Liver (tissue), 8 donors: ENCODE measurements at regions not wholly inside any gene's neighbourhood (a gene's known extent, or its start where the extent isn't known, plus 50 kb on each side); places are given as distances from the start of the nearest gene placed in this dataset.

ENCODE experiments used
- DNase-seq: peaks from one replicate; pipeline ENCODE4 v3.0.0-alpha.2; 2017; ENCODE audit warnings: low spot score
- H3K27ac ChIP-seq, 2 donors: one replicate each; pipeline ENCODE4 v1.7.0; 2013; ENCODE audit warnings: inconsistent platforms in 2 of 2, low read length in 2 of 2, control low read depth in 1 of 2, low read depth in 1 of 2, mild to moderate bottlenecking in 1 of 2
- H3K27me3 ChIP-seq, 4 donors: one replicate each; pipeline versions ENCODE4 v1.6.1 to v1.7.0; 2013; ENCODE audit warnings: low read length in 3 of 4, inconsistent platforms in 1 of 4, mild to moderate bottlenecking in 1 of 4, moderate library complexity in 1 of 4; ENCODE audit not compliant: control insufficient read depth in 4 of 4, insufficient read depth in 4 of 4
- H3K36me3 ChIP-seq, 4 donors: one replicate each; pipeline versions ENCODE4 v1.6.1 to v1.7.0; 2013; ENCODE audit warnings: low read length in 3 of 4, mild to moderate bottlenecking in 3 of 4, low read depth in 1 of 4, moderate library complexity in 1 of 4; ENCODE audit not compliant: control insufficient read depth in 4 of 4, insufficient read depth in 3 of 4
- H3K4me1 ChIP-seq, 4 donors: one replicate each; pipeline versions ENCODE4 v1.6.1 to v1.7.0; 2013; ENCODE audit warnings: low read length in 3 of 4, mild to moderate bottlenecking in 3 of 4, moderate library complexity in 1 of 4; ENCODE audit not compliant: control insufficient read depth in 4 of 4, insufficient read depth in 4 of 4
- H3K4me3 ChIP-seq, 3 donors: one replicate each; pipeline versions ENCODE4 v1.6.1 to v1.7.0; 2013; ENCODE audit warnings: low read length in 3 of 3, control low read depth in 1 of 3, low read depth in 1 of 3, mild to moderate bottlenecking in 1 of 3
- H3K9ac ChIP-seq, 2 donors: one replicate each; pipeline ENCODE4 v1.7.0; 2013; ENCODE audit warnings: low read length in 2 of 2, mild to moderate bottlenecking in 2 of 2, moderate library complexity in 2 of 2, control low read depth in 1 of 2, low read depth in 1 of 2
- H3K9me3 ChIP-seq, 4 donors: one replicate each; pipeline versions ENCODE4 v1.6.1 to v1.7.0; 2013; ENCODE audit warnings: low read length in 3 of 4; ENCODE audit not compliant: control insufficient read depth in 4 of 4
- ATF3 ChIP-seq: IDR thresholded peaks from 2 replicates; pipeline ENCODE4 v1.6.1; 2016; ENCODE audit warnings: antibody characterized with exemption
- CTCF ChIP-seq: fragments of 150-350 bp; IDR thresholded peaks from 2 replicates; pipeline ENCODE4 v1.5.1; 2017; ENCODE audit warnings: improper control_type of control experiment, low read depth, low read length; ENCODE audit not compliant: missing input control
- EGR1 ChIP-seq, 2 donors: IDR thresholded peaks; 2 replicates each; pipeline ENCODE4 v1.6.1; 2016 to 2018; ENCODE audit warnings: antibody characterized with exemption in 2 of 2, low read depth in 2 of 2
- FOXA1 ChIP-seq: IDR thresholded peaks from 2 replicates; pipeline ENCODE4 v1.6.1; 2016; ENCODE audit warnings: antibody characterized with exemption
- FOXA2 ChIP-seq: IDR thresholded peaks from 2 replicates; pipeline ENCODE4 v1.6.1; 2016; ENCODE audit warnings: antibody characterized with exemption
- GABPA ChIP-seq, 2 donors: IDR thresholded peaks in 1 of 2; conservative IDR thresholded peaks in 1 of 2; 2 replicates each; pipeline ENCODE4 v1.6.1; 2016; ENCODE audit warnings: antibody characterized with exemption in 2 of 2, mild to moderate bottlenecking in 1 of 2, moderate library complexity in 1 of 2
- HNF4A ChIP-seq, 2 donors: conservative IDR thresholded peaks; 2 replicates each; pipeline ENCODE4 v1.6.1; 2016; ENCODE audit warnings: antibody characterized with exemption in 2 of 2, mild to moderate bottlenecking in 2 of 2
- HNF4G ChIP-seq: IDR thresholded peaks from 2 replicates; pipeline ENCODE4 v1.6.1; 2016; ENCODE audit warnings: antibody characterized with exemption
- MAX ChIP-seq: IDR thresholded peaks from 2 replicates; pipeline ENCODE4 v1.6.1; 2016; ENCODE audit warnings: antibody characterized with exemption
- RAD21 ChIP-seq, 2 donors: IDR thresholded peaks; 2 replicates each; pipeline ENCODE4 v1.6.1; 2016; ENCODE audit warnings: antibody characterized with exemption in 2 of 2, mild to moderate bottlenecking in 2 of 2
- REST ChIP-seq: IDR thresholded peaks from 2 replicates; pipeline ENCODE4 v1.6.1; 2016; ENCODE audit warnings: antibody characterized with exemption, mild to moderate bottlenecking
- RXRA ChIP-seq, 2 donors: IDR thresholded peaks; 2 replicates each; pipeline ENCODE4 v1.6.1; 2017 to 2018; ENCODE audit warnings: antibody characterized with exemption in 2 of 2, mild to moderate bottlenecking in 1 of 2
- SP1 ChIP-seq: IDR thresholded peaks from 2 replicates; pipeline ENCODE4 v1.6.1; 2018; ENCODE audit warnings: antibody characterized with exemption, mild to moderate bottlenecking
- TAF1 ChIP-seq: conservative IDR thresholded peaks from 2 replicates; pipeline ENCODE4 v1.6.1; 2016; ENCODE audit warnings: antibody characterized with exemption, mild to moderate bottlenecking
- YY1 ChIP-seq: IDR thresholded peaks from 2 replicates; pipeline ENCODE4 v1.6.1; 2016; ENCODE audit warnings: antibody characterized with exemption, mild to moderate bottlenecking
- ZBTB33 ChIP-seq: IDR thresholded peaks from 2 replicates; pipeline ENCODE4 v1.6.1; 2016; ENCODE audit warnings: antibody characterized with exemption
- WGBS: extraction: QIAGEN DNeasy Blood & Tissue Kit; methylation state at CpG from one replicate; pipeline ENCODE4 v1.1.7; 2013; 5-methylcytosine and 5-hydroxymethylcytosine counted together
- donor health status: healthy.
- donor health status: healthy.
- donor health status: healthy.
- donor health status: healthy.
- donor health status: healthy.

- H3K9ac ChIP-seq, result no peak overlapping the region
- no peak overlapping the region for H3K4me3 ChIP-seq
- H3K27me3 ChIP-seq, result no peaks in the 10 kb centered on the region
- TF ChIP-seq RXRA (IDR thresholded peaks at IDR 0.05) (no peak), TAF1 (no peak), ZBTB33 (no peak), YY1 (no peak), ATF3 (no peak), REST (no peak), FOXA1 (no peak), HNF4A (conservative IDR thresholded peaks at IDR 0.05) (no peak), EGR1 (IDR thresholded peaks at IDR 0.05; ENCODE audit: low read depth in 2 of 2) (no peak), HNF4G (no peak), CTCF (no peak), FOXA2 (no peak), SP1 (no peak), RAD21 (IDR thresholded peaks at IDR 0.05) (no peak), GABPA (IDR thresholded peaks at IDR 0.05 in 1 of 2, conservative IDR thresholded peaks at IDR 0.05 in 1 of 2) (no peak), MAX (no peak)
- no peaks in the 10 kb centered on the region for H3K4me1 ChIP-seq
- 77% methylated on average over 1 of the region's 1 CpG for WGBS
- no peak overlapping the region for H3K27ac ChIP-seq
- DNase-seq, result no peak
- H3K9me3 ChIP-seq, result no peaks in the 10 kb centered on the region
- H3K36me3 ChIP-seq, result no peaks in the 10 kb centered on the region
These were observed 457.0 kb downstream of the USP25 start for GRCh38 chr21:16186742-16187141.
